A673 (cell line): ENCODE measurements at regions not wholly inside any gene's neighbourhood (a gene's known extent, or its start where the extent isn't known, plus 50 kb on each side); places are given as distances from the start of the nearest gene placed in this dataset.

Experiments used
- EZH2 ChIP-seq: fragments of 200-600 bp; sonication (generic); IDR thresholded peaks from 2 replicates; pipeline ENCODE4 v1.6.1; 2017; ENCODE audit warnings: borderline replicate concordance, low read depth, mild to moderate bottlenecking, mixed read lengths, antibody characterized with exemption, low read length; ENCODE audit not compliant: poor library complexity, severe bottlenecking
- TF ChIP-seq, protein P1 (sequence below): fragments of 300-800, 200-600 bp; sonication (generic); conservative IDR thresholded peaks from 2 replicates; pipeline ENCODE4 v1.5.1; 2017; ENCODE audit warnings: low read depth, mild to moderate bottlenecking, antibody characterized with exemption, low read length, moderate library complexity, mixed read lengths

DNA sequence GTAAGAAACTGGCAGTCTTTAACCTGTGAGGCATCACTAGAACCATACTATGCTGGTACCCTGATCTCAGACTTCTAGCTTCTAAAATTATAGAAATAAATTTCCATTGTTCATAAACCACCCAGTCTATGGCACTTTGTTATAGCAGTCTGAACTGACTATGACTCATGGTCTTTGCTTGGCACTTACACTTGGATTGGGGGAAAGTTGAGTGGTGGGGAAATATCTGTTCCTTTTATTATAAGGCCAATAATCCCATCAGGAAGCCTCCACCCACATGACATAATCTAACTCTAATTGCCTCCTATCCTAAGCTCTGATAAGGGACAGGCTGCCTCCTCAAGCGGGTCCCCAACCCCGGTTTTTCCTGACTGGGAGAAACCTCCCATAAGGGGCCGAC, 61.4 kb upstream of the PACRGL start:
- TF ChIP-seq, protein P1, sequence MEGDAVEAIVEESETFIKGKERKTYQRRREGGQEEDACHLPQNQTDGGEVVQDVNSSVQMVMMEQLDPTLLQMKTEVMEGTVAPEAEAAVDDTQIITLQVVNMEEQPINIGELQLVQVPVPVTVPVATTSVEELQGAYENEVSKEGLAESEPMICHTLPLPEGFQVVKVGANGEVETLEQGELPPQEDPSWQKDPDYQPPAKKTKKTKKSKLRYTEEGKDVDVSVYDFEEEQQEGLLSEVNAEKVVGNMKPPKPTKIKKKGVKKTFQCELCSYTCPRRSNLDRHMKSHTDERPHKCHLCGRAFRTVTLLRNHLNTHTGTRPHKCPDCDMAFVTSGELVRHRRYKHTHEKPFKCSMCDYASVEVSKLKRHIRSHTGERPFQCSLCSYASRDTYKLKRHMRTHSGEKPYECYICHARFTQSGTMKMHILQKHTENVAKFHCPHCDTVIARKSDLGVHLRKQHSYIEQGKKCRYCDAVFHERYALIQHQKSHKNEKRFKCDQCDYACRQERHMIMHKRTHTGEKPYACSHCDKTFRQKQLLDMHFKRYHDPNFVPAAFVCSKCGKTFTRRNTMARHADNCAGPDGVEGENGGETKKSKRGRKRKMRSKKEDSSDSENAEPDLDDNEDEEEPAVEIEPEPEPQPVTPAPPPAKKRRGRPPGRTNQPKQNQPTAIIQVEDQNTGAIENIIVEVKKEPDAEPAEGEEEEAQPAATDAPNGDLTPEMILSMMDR = no peak
- TF ChIP-seq EZH2 = no peak
